LNCAP (cell line): ENCODE measurements at regions not wholly inside any gene's neighbourhood (a gene's known extent, or its start where the extent isn't known, plus 50 kb on each side); places are given as distances from the start of the nearest gene placed in this dataset.

Source experiments
- TF ChIP-seq, protein P1 (sequence below): fragments of 450-650 bp; IDR thresholded peaks from 2 replicates; pipeline ENCODE4 v1.5.1; 2017; ENCODE audit warnings: mild to moderate bottlenecking

DNA sequence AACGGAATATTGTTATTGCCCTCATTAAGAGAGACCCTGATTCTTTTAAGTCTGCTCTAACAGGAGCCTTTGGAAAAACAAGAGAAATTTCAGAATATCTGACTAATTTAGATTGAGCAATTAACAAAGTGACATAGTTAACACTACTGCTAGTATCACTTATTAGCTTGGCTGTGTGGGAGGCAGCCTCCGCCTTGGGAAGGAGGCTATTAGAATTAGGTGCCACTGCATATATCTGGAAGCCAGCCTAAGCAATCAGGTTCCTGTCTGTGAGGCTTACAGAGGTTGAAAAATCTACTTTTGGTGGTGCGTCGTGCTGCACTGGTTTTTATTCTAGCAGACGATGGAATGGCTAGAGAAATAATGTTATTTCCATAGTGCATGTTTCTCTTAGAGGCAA lies 227.2 kb downstream of the OLFM4 start:
- TF ChIP-seq, protein P1, sequence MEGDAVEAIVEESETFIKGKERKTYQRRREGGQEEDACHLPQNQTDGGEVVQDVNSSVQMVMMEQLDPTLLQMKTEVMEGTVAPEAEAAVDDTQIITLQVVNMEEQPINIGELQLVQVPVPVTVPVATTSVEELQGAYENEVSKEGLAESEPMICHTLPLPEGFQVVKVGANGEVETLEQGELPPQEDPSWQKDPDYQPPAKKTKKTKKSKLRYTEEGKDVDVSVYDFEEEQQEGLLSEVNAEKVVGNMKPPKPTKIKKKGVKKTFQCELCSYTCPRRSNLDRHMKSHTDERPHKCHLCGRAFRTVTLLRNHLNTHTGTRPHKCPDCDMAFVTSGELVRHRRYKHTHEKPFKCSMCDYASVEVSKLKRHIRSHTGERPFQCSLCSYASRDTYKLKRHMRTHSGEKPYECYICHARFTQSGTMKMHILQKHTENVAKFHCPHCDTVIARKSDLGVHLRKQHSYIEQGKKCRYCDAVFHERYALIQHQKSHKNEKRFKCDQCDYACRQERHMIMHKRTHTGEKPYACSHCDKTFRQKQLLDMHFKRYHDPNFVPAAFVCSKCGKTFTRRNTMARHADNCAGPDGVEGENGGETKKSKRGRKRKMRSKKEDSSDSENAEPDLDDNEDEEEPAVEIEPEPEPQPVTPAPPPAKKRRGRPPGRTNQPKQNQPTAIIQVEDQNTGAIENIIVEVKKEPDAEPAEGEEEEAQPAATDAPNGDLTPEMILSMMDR = no peak

- TF ChIP-seq, protein P1 = no peak
These were observed 232.0 kb downstream of the OLFM4 start for GRCh38 chr13:53260594-53260993.

DNA sequence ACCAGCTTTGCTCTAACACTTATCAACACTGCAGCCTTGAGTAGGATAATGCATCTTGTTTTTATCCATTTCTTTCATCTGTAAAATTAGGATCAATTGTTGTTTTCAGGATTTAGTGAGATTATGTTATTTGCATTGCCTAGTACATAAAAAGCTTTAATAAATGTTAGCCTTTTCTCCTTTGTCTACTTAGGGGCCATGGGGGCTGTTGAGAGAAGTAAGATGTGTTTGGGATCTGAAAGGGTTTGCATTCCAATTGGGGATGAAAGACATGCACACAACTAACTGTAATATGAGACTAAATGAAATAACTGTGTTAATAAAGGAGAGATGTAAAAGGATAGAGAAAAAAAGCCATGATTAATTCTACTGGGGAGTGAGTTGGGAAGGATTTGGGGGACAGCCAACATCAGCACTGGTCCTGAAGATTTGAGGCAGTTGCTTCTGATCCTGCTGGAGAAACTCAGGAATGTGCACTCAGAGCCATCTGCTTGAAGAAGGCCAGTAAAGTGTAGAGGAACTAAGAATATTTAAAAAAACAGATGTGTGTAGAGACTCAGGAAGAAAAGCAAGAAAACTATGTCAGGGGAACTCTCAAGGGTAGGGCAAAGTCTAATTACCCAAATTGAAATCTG lies 236.3 kb downstream of the OLFM4 start:
- TF ChIP-seq, protein P1 = no peak

DNA sequence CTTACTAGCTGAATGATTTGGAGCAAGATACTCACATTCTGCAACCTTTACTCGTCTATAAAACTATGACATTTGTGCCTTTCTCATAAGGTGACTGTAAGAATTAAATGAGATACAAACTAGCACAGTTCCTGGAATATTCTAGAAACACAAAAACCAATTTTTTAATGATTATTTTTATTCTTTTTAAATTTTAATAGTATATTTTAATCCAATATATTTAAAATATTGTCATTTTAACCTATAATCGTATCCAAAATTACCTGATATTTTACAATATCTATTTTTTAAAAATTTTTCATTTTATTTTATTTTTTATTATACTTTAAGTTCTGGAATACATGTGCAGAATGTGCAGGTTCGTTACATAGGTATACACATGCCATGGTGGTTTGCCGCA lies 238.1 kb downstream of the OLFM4 start:
- TF ChIP-seq, protein P1 = no peak

- TF ChIP-seq, protein P1 = no peak
These were observed 241.0 kb downstream of the OLFM4 start for GRCh38 chr13:53269634-53270033.

- TF ChIP-seq, protein P1 = no peak
These were observed 244.3 kb downstream of the OLFM4 start for GRCh38 chr13:53272873-53273272.

DNA sequence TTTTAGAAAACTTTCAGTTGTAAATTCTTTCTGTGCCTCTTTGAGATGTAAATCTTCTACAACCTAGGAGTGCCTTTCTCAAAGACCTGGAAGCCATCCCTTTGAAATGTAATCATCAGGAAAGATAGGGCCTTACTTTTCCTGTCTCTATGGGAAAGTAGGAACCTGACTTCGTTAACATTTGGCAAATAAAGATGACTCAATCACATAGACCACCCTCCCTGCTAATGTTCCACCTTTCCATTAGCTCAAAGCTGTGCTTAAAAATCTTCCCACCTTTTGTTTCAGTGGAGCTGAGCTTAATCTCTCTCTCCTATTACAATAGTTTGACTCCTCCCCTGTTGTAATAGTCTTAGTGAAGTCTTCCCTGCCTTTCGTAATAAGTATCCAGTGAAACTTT lies 247.7 kb downstream of the OLFM4 start:
- TF ChIP-seq, protein P1 = no peak

DNA sequence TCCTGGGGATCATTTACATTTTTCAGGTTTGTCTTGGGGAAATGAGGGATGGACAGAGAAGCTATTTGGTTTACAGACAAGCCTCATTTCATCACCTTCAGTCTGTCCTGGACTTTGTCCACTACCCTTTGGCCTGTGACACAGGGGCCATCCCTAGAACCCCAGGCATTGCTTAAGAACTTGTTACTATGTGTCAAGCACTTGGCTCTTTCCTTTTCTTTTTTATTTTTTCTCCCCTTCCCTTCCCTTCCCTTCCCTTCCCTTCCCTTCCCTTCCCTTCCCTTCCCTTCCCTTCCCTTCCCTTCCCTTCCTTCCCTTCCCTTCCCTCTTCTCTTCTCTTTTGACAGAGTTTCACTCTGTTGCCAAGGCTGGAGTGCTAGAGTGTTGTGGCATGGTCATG lies 253.1 kb downstream of the OLFM4 start:
- TF ChIP-seq, protein P1 = no peak
